Liver (tissue), 8 donors: ENCODE measurements at regions not wholly inside any gene's neighbourhood (a gene's known extent, or its start where the extent isn't known, plus 50 kb on each side); places are given as distances from the start of the nearest gene placed in this dataset.

Source experiments
- DNase-seq: peaks from one replicate; pipeline ENCODE4 v3.0.0-alpha.2; 2017; ENCODE audit warnings: low spot score
- H3K27ac ChIP-seq, 2 donors: one replicate each; pipeline ENCODE4 v1.7.0; 2013; ENCODE audit warnings: inconsistent platforms in 2 of 2, low read length in 2 of 2, control low read depth in 1 of 2, low read depth in 1 of 2, mild to moderate bottlenecking in 1 of 2
- H3K27me3 ChIP-seq, 4 donors: one replicate each; pipeline versions ENCODE4 v1.6.1 to v1.7.0; 2013; ENCODE audit warnings: low read length in 3 of 4, inconsistent platforms in 1 of 4, mild to moderate bottlenecking in 1 of 4, moderate library complexity in 1 of 4; ENCODE audit not compliant: control insufficient read depth in 4 of 4, insufficient read depth in 4 of 4
- H3K36me3 ChIP-seq, 4 donors: one replicate each; pipeline versions ENCODE4 v1.6.1 to v1.7.0; 2013; ENCODE audit warnings: low read length in 3 of 4, mild to moderate bottlenecking in 3 of 4, low read depth in 1 of 4, moderate library complexity in 1 of 4; ENCODE audit not compliant: control insufficient read depth in 4 of 4, insufficient read depth in 3 of 4
- H3K4me1 ChIP-seq, 4 donors: one replicate each; pipeline versions ENCODE4 v1.6.1 to v1.7.0; 2013; ENCODE audit warnings: low read length in 3 of 4, mild to moderate bottlenecking in 3 of 4, moderate library complexity in 1 of 4; ENCODE audit not compliant: control insufficient read depth in 4 of 4, insufficient read depth in 4 of 4
- H3K4me3 ChIP-seq, 3 donors: one replicate each; pipeline versions ENCODE4 v1.6.1 to v1.7.0; 2013; ENCODE audit warnings: low read length in 3 of 3, control low read depth in 1 of 3, low read depth in 1 of 3, mild to moderate bottlenecking in 1 of 3
- H3K9ac ChIP-seq, 2 donors: one replicate each; pipeline ENCODE4 v1.7.0; 2013; ENCODE audit warnings: low read length in 2 of 2, mild to moderate bottlenecking in 2 of 2, moderate library complexity in 2 of 2, control low read depth in 1 of 2, low read depth in 1 of 2
- H3K9me3 ChIP-seq, 4 donors: one replicate each; pipeline versions ENCODE4 v1.6.1 to v1.7.0; 2013; ENCODE audit warnings: low read length in 3 of 4; ENCODE audit not compliant: control insufficient read depth in 4 of 4
- CTCF ChIP-seq: fragments of 150-350 bp; IDR thresholded peaks from 2 replicates; pipeline ENCODE4 v1.5.1; 2017; ENCODE audit warnings: improper control_type of control experiment, low read depth, low read length; ENCODE audit not compliant: missing input control
- FOXA1 ChIP-seq: IDR thresholded peaks from 2 replicates; pipeline ENCODE4 v1.6.1; 2016; ENCODE audit warnings: antibody characterized with exemption
- FOXA2 ChIP-seq: IDR thresholded peaks from 2 replicates; pipeline ENCODE4 v1.6.1; 2016; ENCODE audit warnings: antibody characterized with exemption
- GABPA ChIP-seq, 2 donors: IDR thresholded peaks in 1 of 2; conservative IDR thresholded peaks in 1 of 2; 2 replicates each; pipeline ENCODE4 v1.6.1; 2016; ENCODE audit warnings: antibody characterized with exemption in 2 of 2, mild to moderate bottlenecking in 1 of 2, moderate library complexity in 1 of 2
- HNF4A ChIP-seq, 2 donors: conservative IDR thresholded peaks; 2 replicates each; pipeline ENCODE4 v1.6.1; 2016; ENCODE audit warnings: antibody characterized with exemption in 2 of 2, mild to moderate bottlenecking in 2 of 2
- HNF4G ChIP-seq: IDR thresholded peaks from 2 replicates; pipeline ENCODE4 v1.6.1; 2016; ENCODE audit warnings: antibody characterized with exemption
- JUND ChIP-seq, 2 donors: IDR thresholded peaks; 2 replicates each; pipeline ENCODE4 v1.6.1; 2016; ENCODE audit warnings: antibody characterized with exemption in 2 of 2
- MAX ChIP-seq: IDR thresholded peaks from 2 replicates; pipeline ENCODE4 v1.6.1; 2016; ENCODE audit warnings: antibody characterized with exemption
- NR2F2 ChIP-seq: IDR thresholded peaks from 2 replicates; pipeline ENCODE4 v1.6.1; 2016; ENCODE audit warnings: antibody characterized with exemption
- REST ChIP-seq: IDR thresholded peaks from 2 replicates; pipeline ENCODE4 v1.6.1; 2016; ENCODE audit warnings: antibody characterized with exemption, mild to moderate bottlenecking
- RXRA ChIP-seq, 2 donors: IDR thresholded peaks; 2 replicates each; pipeline ENCODE4 v1.6.1; 2017 to 2018; ENCODE audit warnings: antibody characterized with exemption in 2 of 2, mild to moderate bottlenecking in 1 of 2
- SP1 ChIP-seq: IDR thresholded peaks from 2 replicates; pipeline ENCODE4 v1.6.1; 2018; ENCODE audit warnings: antibody characterized with exemption, mild to moderate bottlenecking
- TAF1 ChIP-seq: conservative IDR thresholded peaks from 2 replicates; pipeline ENCODE4 v1.6.1; 2016; ENCODE audit warnings: antibody characterized with exemption, mild to moderate bottlenecking
- YY1 ChIP-seq: IDR thresholded peaks from 2 replicates; pipeline ENCODE4 v1.6.1; 2016; ENCODE audit warnings: antibody characterized with exemption, mild to moderate bottlenecking
- ZBTB33 ChIP-seq: IDR thresholded peaks from 2 replicates; pipeline ENCODE4 v1.6.1; 2016; ENCODE audit warnings: antibody characterized with exemption
- WGBS: extraction: QIAGEN DNeasy Blood & Tissue Kit; methylation state at CpG from one replicate; pipeline ENCODE4 v1.1.7; 2013; 5-methylcytosine and 5-hydroxymethylcytosine counted together
- donor health status: healthy.
- donor health status: healthy.
- donor health status: healthy.
- donor health status: healthy.
- donor health status: healthy.

DNA sequence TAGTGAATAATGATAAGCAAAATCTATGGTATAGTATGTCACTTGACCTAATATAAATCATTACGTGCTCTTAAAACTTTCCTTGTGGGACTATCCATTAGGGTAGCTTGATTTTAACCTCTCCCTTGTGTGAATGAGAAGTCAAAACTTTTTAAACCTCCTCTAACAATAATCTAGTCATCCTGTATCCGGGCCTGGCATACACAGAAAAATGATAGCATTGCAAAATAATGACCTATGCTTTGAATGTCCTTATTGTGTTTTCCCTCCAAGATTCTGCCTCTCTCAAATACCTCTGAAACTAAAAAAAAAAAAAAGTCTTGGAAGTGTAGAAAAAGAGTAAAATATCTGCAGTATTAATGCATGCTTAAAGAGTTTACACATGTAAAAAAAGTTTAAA, 250.0 kb upstream of the NDST3 start:
- Histone ChIP-seq H3K9ac (no peak overlapping the region), H3K36me3 (no peaks in the 10 kb centered on the region), H3K9me3 (no peaks in the 10 kb centered on the region), H3K27ac (no peak overlapping the region), H3K27me3 (no peaks in the 10 kb centered on the region), H3K4me3 (no peak overlapping the region), H3K4me1 (no peaks in the 10 kb centered on the region)
- 80% methylated on average over 2 of the region's 2 CpGs for WGBS
- TF ChIP-seq NR2F2: no peak
- TF ChIP-seq FOXA2: no peak
- no peak for TF ChIP-seq CTCF
- TF ChIP-seq ZBTB33: no peak
- TF ChIP-seq RXRA (IDR thresholded peaks at IDR 0.05): no peak
- TF ChIP-seq TAF1: no peak
- no peak for TF ChIP-seq GABPA (IDR thresholded peaks at IDR 0.05 in 1 of 2, conservative IDR thresholded peaks at IDR 0.05 in 1 of 2)
- TF ChIP-seq MAX: no peak
- no peak for TF ChIP-seq JUND (IDR thresholded peaks at IDR 0.05)
- no peak for DNase-seq

DNA sequence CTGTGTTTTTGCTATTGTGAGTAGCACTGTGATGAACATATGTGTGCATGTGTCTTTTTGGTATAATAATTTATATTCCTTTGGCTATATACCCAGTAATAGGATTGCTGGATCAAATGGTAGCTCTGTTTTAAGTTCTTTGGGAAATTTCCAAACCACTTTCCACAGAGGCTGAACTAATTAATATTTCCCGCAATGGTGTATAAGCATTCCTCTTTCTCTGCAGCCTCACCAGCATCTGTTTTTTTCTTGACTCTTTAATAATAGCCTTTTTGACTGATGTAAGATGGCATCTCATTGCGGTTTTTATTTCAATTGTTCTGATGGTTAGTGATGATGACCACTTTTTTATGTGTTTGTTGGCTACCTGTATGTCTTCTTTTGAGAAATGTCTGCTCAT, 247.7 kb upstream of the NDST3 start:
- Histone ChIP-seq H3K9ac (no peak overlapping the region), H3K9me3 (no peaks in the 10 kb centered on the region), H3K36me3 (no peaks in the 10 kb centered on the region), H3K27ac (no peak overlapping the region), H3K4me1 (no peaks in the 10 kb centered on the region), H3K4me3 (no peak overlapping the region), H3K27me3 (no peaks in the 10 kb centered on the region)
- 93% methylated on average over 2 of the region's 2 CpGs for WGBS
- TF ChIP-seq MAX: no peak
- no peak for TF ChIP-seq YY1
- TF ChIP-seq FOXA2: no peak
- TF ChIP-seq NR2F2: no peak
- no peak for TF ChIP-seq REST
- no peak for TF ChIP-seq FOXA1
- TF ChIP-seq HNF4G: no peak
- no peak for TF ChIP-seq ZBTB33
- no peak for TF ChIP-seq JUND (IDR thresholded peaks at IDR 0.05)
- TF ChIP-seq CTCF: no peak
- TF ChIP-seq HNF4A (conservative IDR thresholded peaks at IDR 0.05): no peak
- no peak for TF ChIP-seq SP1
- no peak for DNase-seq
